Heart left ventricle (tissue), 16 donors: ENCODE measurements at regions not wholly inside any gene's neighbourhood (a gene's known extent, or its start where the extent isn't known, plus 50 kb on each side); places are given as distances from the start of the nearest gene placed in this dataset.

Source experiments
- ATAC-seq, 4 donors: fragments of 200-7000 bp; cut with Tn5 transposase; one replicate each; pipeline ENCODE4 v1.9.1; 2020 to 2022; ENCODE audit warnings: moderate library complexity in 4 of 4, mild to moderate bottlenecking in 3 of 4, moderate number of reproducible peaks in 1 of 4
- DNase-seq, 5 donors: peaks; one replicate each; pipeline ENCODE4 v3.0.0-alpha.2; 2020
- H3K27ac ChIP-seq, 12 donors: fragments of 200-600 bp; sonication (generic) in 4 of 12; one replicate each; pipeline versions ENCODE4 v1.5.0 to v1.8.0; 2016 to 2022; ENCODE audit warnings: mild to moderate bottlenecking in 2 of 12
- H3K27me3 ChIP-seq, 9 donors: fragments of 200-600 bp; sonication (generic) in 2 of 9; one replicate each; pipeline versions ENCODE4 v1.5.1 to v1.8.0; 2016 to 2022; ENCODE audit warnings: mild to moderate bottlenecking in 3 of 9
- H3K36me3 ChIP-seq, 9 donors: fragments of 200-600 bp; sonication (generic) in 2 of 9; one replicate each; pipeline versions ENCODE4 v1.5.0 to v1.8.0; 2018 to 2022; ENCODE audit warnings: mild to moderate bottlenecking in 2 of 9
- H3K4me1 ChIP-seq, 12 donors: fragments of 200-600 bp; sonication (generic) in 4 of 12; one replicate each; pipeline versions ENCODE4 v1.5.0 to v1.8.0; 2016 to 2022; ENCODE audit warnings: mild to moderate bottlenecking in 3 of 12
- H3K4me3 ChIP-seq, 12 donors: fragments of 200-600 bp; sonication (generic) in 4 of 12; one replicate each; pipeline versions ENCODE4 v1.5.0 to v1.8.0; 2017 to 2022; ENCODE audit warnings: mild to moderate bottlenecking in 9 of 12, moderate library complexity in 4 of 12
- H3K9me3 ChIP-seq, 12 donors: fragments of 200-600 bp; sonication (generic) in 4 of 12; one replicate each; pipeline versions ENCODE4 v1.5.0 to v1.8.0; 2016 to 2022; ENCODE audit warnings: mild to moderate bottlenecking in 1 of 12
- CTCF ChIP-seq, 12 donors: fragments of 200-600 bp; sonication (generic) in 4 of 12; IDR thresholded peaks; one replicate each; pipeline versions ENCODE4 v1.5.0 to v1.8.0; 2018 to 2022; ENCODE audit warnings: antibody characterized with exemption in 12 of 12, mild to moderate bottlenecking in 5 of 12
- POLR2A ChIP-seq, 2 donors: fragments of 450-650 bp; IDR thresholded peaks; one replicate each; pipeline ENCODE4 v1.6.1; 2017; ENCODE audit warnings: antibody characterized with exemption in 2 of 2, mild to moderate bottlenecking in 2 of 2, moderate library complexity in 2 of 2
- WGBS, 4 donors: extraction: QIAGEN DNeasy Blood & Tissue Kit in 2 of 4; methylation state at CpG; one replicate each; pipeline versions ENCODE4 v1.1.5 to v1.1.7; 2013 to 2018; 5-methylcytosine and 5-hydroxymethylcytosine counted together
- intact Hi-C, 10 donors: fragments of 100-400 bp; cut with DNase I; formaldehyde crosslinking; loops; one replicate each; pipeline versions ENCODE4 v1.11.1 to v1.14.2; 2022
- donor health status: ischemic (EF 13 %, LVEDD 7.1; RV severe dilation, severe dysfunction).
- donor health status: healthy with polysubstance abuse.
- donor health status: DM: no; HTN: yes; CAD: no.
- donor health status: DM: no; HTN: no; CAD: no.
- donor health status: ischemic (EF 25% LVEDD 6.9; RV normal size, moderate dysfunction).
- donor health status: ischemic (EF 25% LVEDD 5.7; RV mildly dilated, moderate dysfunction).
- donor health status: healthy.
- donor health status: DM: yes; HTN: yes; CAD: no.
- donor health status: ischemic (EF 35%, LVEDD 5.7; RV mildly dilated, moderate dysfunction).
- donor health status: nonischemic (EF 11% LVEDD 7.7; RV severe dilation, severe dysfunction).
- donor health status: DM: yes; HTN: yes; CAD: no.
- donor health status: PGD.
- donor health status: ischemic (EF 29% LVEDD 5.4; RV normal size, mild dysfunction).
- donor health status: nonischemic (EF 23%, LVEDD 6.1; RV moderate dilation, normal function).

- H3K36me3 ChIP-seq: no peaks in the 10 kb centered on the region
- no peaks in the 10 kb centered on the region for H3K27me3 ChIP-seq
- DNase-seq (no peak), ATAC-seq (no peak)
- intact Hi-C loops: no loop called here
- no peaks in the 10 kb centered on the region for H3K4me1 ChIP-seq
- H3K9me3 ChIP-seq: no peaks in the 10 kb centered on the region
- WGBS, 4 donors: 69 to 81% (median 78%) methylated on average over 6 of the region's 6 CpGs
- TF ChIP-seq POLR2A (IDR thresholded peaks at IDR 0.05) (no peak), CTCF (IDR thresholded peaks at IDR 0.05) (no peak)
- H3K4me3 ChIP-seq: no peak overlapping the region
- H3K27ac ChIP-seq: no peak overlapping the region
Measured at GRCh38 chr2:192373221-192373620, 178.5 kb upstream of the TMEFF2 start.

GRCh38 chr2:192369969-192370368, 175.2 kb upstream of the TMEFF2 start:
- no peak for TF ChIP-seq CTCF (IDR thresholded peaks at IDR 0.05)
- no peak for TF ChIP-seq POLR2A (IDR thresholded peaks at IDR 0.05)
- H3K27me3 ChIP-seq: no peaks in the 10 kb centered on the region
- no peak overlapping the region for H3K27ac ChIP-seq
- H3K4me3 ChIP-seq: no peak overlapping the region
- WGBS, 4 donors: 77 to 88% (median 85%) methylated on average over 3 of the region's 3 CpGs
- ATAC-seq (no peak), DNase-seq (no peak)
- no peaks in the 10 kb centered on the region for H3K9me3 ChIP-seq
- H3K4me1 ChIP-seq: no peaks in the 10 kb centered on the region
- intact Hi-C loops: no loop called here
- no peaks in the 10 kb centered on the region for H3K36me3 ChIP-seq

GRCh38 chr2:192357217-192357616, 162.5 kb upstream of the TMEFF2 start:
- Histone ChIP-seq H3K4me3 (no peak overlapping the region), H3K27ac (no peak overlapping the region), H3K27me3 (no peaks in the 10 kb centered on the region), H3K9me3 (no peaks in the 10 kb centered on the region), H3K36me3 (no peaks in the 10 kb centered on the region), H3K4me1 (no peaks in the 10 kb centered on the region)
- no peak for TF ChIP-seq CTCF (IDR thresholded peaks at IDR 0.05)
- no peak for TF ChIP-seq POLR2A (IDR thresholded peaks at IDR 0.05)
- ATAC-seq (no peak), DNase-seq (no peak)
- 77 to 86% (median 80%) methylated on average over 3 of the region's 3 CpGs for WGBS, 4 donors
- intact Hi-C loops: no loop called here

GRCh38 chr2:192354512-192355244, 159.9 kb upstream of the TMEFF2 start:
- Histone ChIP-seq H3K4me1 (no peaks in the 10 kb centered on the region), H3K4me3 (no peak overlapping the region), H3K27ac (no peak overlapping the region), H3K36me3 (no peaks in the 10 kb centered on the region), H3K27me3 (no peaks in the 10 kb centered on the region), H3K9me3 (no peaks in the 10 kb centered on the region)
- ATAC-seq: no peak
- intact Hi-C loops: no loop called here
- no peak for DNase-seq
- 61 to 73% (median 70%) methylated on average over 3 of the region's 3 CpGs for WGBS, 4 donors
- TF ChIP-seq POLR2A (IDR thresholded peaks at IDR 0.05): no peak
- no peak for TF ChIP-seq CTCF (IDR thresholded peaks at IDR 0.05)
